ENCODE measurements at regions not wholly inside any gene's neighbourhood (a gene's known extent, or its start where the extent isn't known, plus 50 kb on each side); places are given as distances from the start of the nearest gene placed in this dataset.

GRCh38 chr6:130676077-130676772 lies 151.0 kb upstream of the SMLR1 start:
- TF ChIP-seq CTCF (IDR thresholded peaks at IDR 0.05) (no peak), POLR2A (IDR thresholded peaks at IDR 0.05) (no peak)
